ENCODE measurements at regions not wholly inside any gene's neighbourhood (a gene's known extent, or its start where the extent isn't known, plus 50 kb on each side); places are given as distances from the start of the nearest gene placed in this dataset.

- TF ChIP-seq, protein P1, sequence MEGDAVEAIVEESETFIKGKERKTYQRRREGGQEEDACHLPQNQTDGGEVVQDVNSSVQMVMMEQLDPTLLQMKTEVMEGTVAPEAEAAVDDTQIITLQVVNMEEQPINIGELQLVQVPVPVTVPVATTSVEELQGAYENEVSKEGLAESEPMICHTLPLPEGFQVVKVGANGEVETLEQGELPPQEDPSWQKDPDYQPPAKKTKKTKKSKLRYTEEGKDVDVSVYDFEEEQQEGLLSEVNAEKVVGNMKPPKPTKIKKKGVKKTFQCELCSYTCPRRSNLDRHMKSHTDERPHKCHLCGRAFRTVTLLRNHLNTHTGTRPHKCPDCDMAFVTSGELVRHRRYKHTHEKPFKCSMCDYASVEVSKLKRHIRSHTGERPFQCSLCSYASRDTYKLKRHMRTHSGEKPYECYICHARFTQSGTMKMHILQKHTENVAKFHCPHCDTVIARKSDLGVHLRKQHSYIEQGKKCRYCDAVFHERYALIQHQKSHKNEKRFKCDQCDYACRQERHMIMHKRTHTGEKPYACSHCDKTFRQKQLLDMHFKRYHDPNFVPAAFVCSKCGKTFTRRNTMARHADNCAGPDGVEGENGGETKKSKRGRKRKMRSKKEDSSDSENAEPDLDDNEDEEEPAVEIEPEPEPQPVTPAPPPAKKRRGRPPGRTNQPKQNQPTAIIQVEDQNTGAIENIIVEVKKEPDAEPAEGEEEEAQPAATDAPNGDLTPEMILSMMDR (IDR thresholded peaks at IDR 0.05; ENCODE audit: insufficient read depth, low read length) = no peak
- no peak for DNase-seq (ENCODE audit: low read depth)
- no peak overlapping the region for H3K4me3 ChIP-seq (ENCODE audit: low read depth, low read length)
Observed at GRCh38 chr9:21672761-21673160, 129.7 kb upstream of the MTAP start.

DNA sequence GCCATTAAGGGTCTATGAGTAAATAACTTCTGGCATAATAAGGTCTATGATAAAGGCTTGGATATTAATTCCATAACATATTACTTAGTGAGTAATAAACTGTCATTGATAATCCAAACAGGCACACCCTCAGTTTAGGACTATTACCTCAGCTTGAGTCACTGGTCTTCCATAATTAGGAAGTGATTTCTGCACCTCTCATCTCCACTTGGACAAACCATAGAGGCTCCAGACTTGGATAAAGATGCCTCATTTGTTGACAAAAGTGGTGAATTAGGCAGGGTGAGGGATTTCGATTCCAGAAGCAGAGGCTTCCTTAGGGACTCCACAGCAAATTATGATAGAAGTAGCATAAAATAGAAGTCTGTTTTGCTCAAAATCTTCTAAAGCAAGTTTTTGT, 127.5 kb upstream of the MTAP start:
- no peak for DNase-seq (ENCODE audit: low read depth)
- TF ChIP-seq, protein P1 (IDR thresholded peaks at IDR 0.05; ENCODE audit: insufficient read depth, low read length) = no peak
- H3K4me3 ChIP-seq (ENCODE audit: low read depth, low read length) = no peak overlapping the region

DNA sequence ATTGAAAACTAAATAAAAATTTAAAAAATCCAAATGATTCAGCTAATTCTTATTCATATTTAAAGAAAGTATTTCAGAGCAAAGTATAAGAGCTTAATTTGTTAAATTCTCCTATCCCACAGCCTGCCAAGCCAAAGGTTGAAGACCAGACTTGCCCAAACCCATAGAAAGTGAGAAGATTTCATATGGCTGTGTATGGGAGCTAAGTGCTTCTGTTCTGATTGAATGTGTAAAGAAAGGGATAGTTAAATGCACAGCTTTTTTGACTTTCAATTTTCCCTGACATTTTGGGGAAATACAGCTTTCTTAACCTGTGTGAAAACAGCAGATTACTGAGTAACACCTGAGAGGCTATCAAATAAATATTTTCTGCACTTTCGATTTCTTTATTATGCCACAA, 125.0 kb upstream of the MTAP start:
- TF ChIP-seq, protein P1 (IDR thresholded peaks at IDR 0.05; ENCODE audit: insufficient read depth, low read length) = no peak
- DNase-seq (ENCODE audit: low read depth) = no peak
- peak overlapping the region; percentile 15 for H3K4me3 ChIP-seq (ENCODE audit: low read depth, low read length)

GRCh38 chr9:21677834-21678233, 124.6 kb upstream of the MTAP start:
- peak; percentile 88 for DNase-seq (ENCODE audit: low read depth)
- H3K4me3 ChIP-seq (ENCODE audit: low read depth, low read length) = peak overlapping the region; percentile 15
- TF ChIP-seq, protein P1 (IDR thresholded peaks at IDR 0.05; ENCODE audit: insufficient read depth, low read length) = no peak

DNA sequence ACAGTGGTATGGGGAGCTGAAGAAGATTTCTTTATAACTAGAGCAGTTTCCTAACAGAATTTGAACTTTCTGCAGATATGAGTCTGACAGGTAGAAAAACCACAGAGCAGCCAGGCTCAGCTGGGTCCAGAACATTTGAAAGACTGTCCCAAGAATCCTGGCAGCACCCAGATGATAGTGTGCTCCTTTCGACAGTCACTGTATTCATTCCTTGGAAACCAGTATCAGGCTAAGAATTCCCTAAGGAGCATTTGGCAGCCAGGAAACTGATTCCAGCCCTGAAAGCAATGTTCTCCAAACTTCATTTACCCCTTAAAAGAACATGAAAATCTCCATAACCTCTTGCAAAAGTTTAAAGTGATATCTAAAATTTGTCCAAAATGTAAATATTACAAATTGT, 123.0 kb upstream of the MTAP start:
- peak; percentile 87 for DNase-seq (ENCODE audit: low read depth)
- TF ChIP-seq, protein P1 (IDR thresholded peaks at IDR 0.05; ENCODE audit: insufficient read depth, low read length) = no peak
- no peak overlapping the region for H3K4me3 ChIP-seq (ENCODE audit: low read depth, low read length)

DNA sequence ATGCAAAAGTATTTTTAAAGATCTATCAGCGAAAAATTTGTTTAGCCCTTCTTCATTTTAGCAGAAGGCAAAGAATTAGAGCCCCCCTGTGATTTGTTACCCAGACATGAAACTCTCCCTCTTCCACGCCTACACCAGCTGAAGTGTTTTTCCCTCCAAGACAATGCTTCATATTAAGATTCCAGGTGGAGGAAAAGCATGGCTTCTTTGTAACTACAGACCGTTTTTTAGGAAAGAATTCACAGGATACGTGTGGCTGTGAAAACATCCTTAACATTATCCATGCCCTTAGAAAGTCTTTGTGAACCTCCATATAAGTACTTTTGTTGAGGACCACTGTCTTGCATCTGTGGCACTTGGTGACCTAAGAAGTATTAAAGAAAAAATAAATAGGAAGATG, 121.8 kb upstream of the MTAP start:
- no peak overlapping the region for H3K4me3 ChIP-seq (ENCODE audit: low read depth, low read length)
- no peak for DNase-seq (ENCODE audit: low read depth)
- TF ChIP-seq, protein P1 (IDR thresholded peaks at IDR 0.05; ENCODE audit: insufficient read depth, low read length) = no peak

DNA sequence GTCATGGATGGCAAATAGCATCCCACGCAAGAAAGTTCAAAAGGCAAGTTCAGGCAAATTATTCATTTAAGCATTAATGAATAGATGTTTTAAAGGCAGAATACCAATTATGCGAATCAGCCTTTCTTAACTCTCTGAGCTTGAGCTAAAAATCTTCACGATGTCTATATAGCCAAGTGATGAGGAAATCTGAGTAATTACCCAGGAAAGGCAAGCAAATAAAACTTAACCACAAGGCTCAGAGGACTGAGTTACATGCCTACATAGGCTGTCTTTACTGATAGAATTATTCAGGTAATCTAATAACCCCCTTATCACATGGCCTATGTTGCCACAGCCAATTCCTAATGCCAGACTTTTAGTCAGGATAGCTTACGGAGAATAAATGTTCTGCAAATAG, 120.8 kb upstream of the MTAP start:
- no peak overlapping the region for H3K4me3 ChIP-seq (ENCODE audit: low read depth, low read length)
- DNase-seq (ENCODE audit: low read depth) = peak; percentile 87
- TF ChIP-seq, protein P1 (IDR thresholded peaks at IDR 0.05; ENCODE audit: insufficient read depth, low read length) = no peak
